ENCODE measurements at regions not wholly inside any gene's neighbourhood (a gene's known extent, or its start where the extent isn't known, plus 50 kb on each side); places are given as distances from the start of the nearest gene placed in this dataset.

GRCh38 chr19:28933039-28933438 is 279.9 kb downstream of the UQCRFS1 start (continued):
- TF ChIP-seq CTCF (IDR thresholded peaks at IDR 0.05) (no peak), NFE2L1 (CRISPR knock-in tag; IDR thresholded peaks at IDR 0.05) (no peak), ZBTB21 (CRISPR knock-in tag; IDR thresholded peaks at IDR 0.05; ENCODE audit: borderline replicate concordance) (no peak), TEAD4 (CRISPR knock-in tag; IDR thresholded peaks at IDR 0.05) (no peak), MLX (CRISPR knock-in tag; IDR thresholded peaks at IDR 0.05) (no peak)
- TF ChIP-seq, protein P1, sequence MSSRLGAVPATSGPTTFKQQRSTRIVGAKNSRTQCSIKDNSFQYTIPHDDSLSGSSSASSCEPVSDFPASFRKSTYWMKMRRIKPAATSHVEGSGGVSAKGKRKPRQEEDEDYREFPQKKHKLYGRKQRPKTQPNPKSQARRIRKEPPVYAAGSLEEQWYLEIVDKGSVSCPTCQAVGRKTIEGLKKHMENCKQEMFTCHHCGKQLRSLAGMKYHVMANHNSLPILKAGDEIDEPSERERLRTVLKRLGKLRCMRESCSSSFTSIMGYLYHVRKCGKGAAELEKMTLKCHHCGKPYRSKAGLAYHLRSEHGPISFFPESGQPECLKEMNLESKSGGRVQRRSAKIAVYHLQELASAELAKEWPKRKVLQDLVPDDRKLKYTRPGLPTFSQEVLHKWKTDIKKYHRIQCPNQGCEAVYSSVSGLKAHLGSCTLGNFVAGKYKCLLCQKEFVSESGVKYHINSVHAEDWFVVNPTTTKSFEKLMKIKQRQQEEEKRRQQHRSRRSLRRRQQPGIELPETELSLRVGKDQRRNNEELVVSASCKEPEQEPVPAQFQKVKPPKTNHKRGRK (CRISPR knock-in tag; IDR thresholded peaks at IDR 0.05; ENCODE audit: borderline replicate concordance), result no peak
- TF ChIP-seq, protein P2, sequence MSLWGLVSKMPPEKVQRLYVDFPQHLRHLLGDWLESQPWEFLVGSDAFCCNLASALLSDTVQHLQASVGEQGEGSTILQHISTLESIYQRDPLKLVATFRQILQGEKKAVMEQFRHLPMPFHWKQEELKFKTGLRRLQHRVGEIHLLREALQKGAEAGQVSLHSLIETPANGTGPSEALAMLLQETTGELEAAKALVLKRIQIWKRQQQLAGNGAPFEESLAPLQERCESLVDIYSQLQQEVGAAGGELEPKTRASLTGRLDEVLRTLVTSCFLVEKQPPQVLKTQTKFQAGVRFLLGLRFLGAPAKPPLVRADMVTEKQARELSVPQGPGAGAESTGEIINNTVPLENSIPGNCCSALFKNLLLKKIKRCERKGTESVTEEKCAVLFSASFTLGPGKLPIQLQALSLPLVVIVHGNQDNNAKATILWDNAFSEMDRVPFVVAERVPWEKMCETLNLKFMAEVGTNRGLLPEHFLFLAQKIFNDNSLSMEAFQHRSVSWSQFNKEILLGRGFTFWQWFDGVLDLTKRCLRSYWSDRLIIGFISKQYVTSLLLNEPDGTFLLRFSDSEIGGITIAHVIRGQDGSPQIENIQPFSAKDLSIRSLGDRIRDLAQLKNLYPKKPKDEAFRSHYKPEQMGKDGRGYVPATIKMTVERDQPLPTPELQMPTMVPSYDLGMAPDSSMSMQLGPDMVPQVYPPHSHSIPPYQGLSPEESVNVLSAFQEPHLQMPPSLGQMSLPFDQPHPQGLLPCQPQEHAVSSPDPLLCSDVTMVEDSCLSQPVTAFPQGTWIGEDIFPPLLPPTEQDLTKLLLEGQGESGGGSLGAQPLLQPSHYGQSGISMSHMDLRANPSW (CRISPR knock-in tag; conservative IDR thresholded peaks at IDR 0.05; ENCODE audit: low read depth), result no peak

- POLR2A ChIA-PET, result no interaction called here
- peaks cover 11% of the 10 kb centered on the region; the same call in 1 of the 2 replicates for H3K9me3 Mint-ChIP-seq
- TF ChIP-seq, protein P1 (CRISPR knock-in tag; IDR thresholded peaks at IDR 0.05; ENCODE audit: borderline replicate concordance), result no peak
- TF ChIP-seq TP53 (CRISPR knock-in tag; IDR thresholded peaks at IDR 0.05), result no peak
These were observed 280.5 kb downstream of the UQCRFS1 start for GRCh38 chr19:28932446-28932845.

GRCh38 chr19:28929006-28929405 is 283.9 kb downstream of the UQCRFS1 start:
- H3K27ac Mint-ChIP-seq, result no peak overlapping the region
- no peaks in the 10 kb centered on the region for H3K36me3 Mint-ChIP-seq
- H3K4me3 Mint-ChIP-seq, result no peak overlapping the region
- H3K9me3 Mint-ChIP-seq, result peaks cover 11% of the 10 kb centered on the region
- DNase-seq (ENCODE audit: low spot score), result no peak
- H3K4me1 Mint-ChIP-seq, result no peaks in the 10 kb centered on the region
- CTCF ChIA-PET, result no interaction called here
- H3K27me3 Mint-ChIP-seq (ENCODE audit: low read depth), result peaks cover 3% of the 10 kb centered on the region
- POLR2A ChIA-PET, result no interaction called here
- no peak for ATAC-seq
- TF ChIP-seq, protein P3, sequence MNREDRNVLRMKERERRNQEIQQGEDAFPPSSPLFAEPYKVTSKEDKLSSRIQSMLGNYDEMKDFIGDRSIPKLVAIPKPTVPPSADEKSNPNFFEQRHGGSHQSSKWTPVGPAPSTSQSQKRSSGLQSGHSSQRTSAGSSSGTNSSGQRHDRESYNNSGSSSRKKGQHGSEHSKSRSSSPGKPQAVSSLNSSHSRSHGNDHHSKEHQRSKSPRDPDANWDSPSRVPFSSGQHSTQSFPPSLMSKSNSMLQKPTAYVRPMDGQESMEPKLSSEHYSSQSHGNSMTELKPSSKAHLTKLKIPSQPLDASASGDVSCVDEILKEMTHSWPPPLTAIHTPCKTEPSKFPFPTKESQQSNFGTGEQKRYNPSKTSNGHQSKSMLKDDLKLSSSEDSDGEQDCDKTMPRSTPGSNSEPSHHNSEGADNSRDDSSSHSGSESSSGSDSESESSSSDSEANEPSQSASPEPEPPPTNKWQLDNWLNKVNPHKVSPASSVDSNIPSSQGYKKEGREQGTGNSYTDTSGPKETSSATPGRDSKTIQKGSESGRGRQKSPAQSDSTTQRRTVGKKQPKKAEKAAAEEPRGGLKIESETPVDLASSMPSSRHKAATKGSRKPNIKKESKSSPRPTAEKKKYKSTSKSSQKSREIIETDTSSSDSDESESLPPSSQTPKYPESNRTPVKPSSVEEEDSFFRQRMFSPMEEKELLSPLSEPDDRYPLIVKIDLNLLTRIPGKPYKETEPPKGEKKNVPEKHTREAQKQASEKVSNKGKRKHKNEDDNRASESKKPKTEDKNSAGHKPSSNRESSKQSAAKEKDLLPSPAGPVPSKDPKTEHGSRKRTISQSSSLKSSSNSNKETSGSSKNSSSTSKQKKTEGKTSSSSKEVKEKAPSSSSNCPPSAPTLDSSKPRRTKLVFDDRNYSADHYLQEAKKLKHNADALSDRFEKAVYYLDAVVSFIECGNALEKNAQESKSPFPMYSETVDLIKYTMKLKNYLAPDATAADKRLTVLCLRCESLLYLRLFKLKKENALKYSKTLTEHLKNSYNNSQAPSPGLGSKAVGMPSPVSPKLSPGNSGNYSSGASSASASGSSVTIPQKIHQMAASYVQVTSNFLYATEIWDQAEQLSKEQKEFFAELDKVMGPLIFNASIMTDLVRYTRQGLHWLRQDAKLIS (CRISPR knock-in tag; IDR thresholded peaks at IDR 0.05; ENCODE audit: borderline replicate concordance), result no peak
- TF ChIP-seq CTCF (IDR thresholded peaks at IDR 0.05) (no peak), NR3C1 (CRISPR knock-in tag; conservative IDR thresholded peaks at IDR 0.05; ENCODE audit: low read depth) (no peak), ZNF263 (CRISPR knock-in tag; IDR thresholded peaks at IDR 0.05; ENCODE audit: low read depth) (no peak), NFYB (CRISPR knock-in tag; conservative IDR thresholded peaks at IDR 0.05; ENCODE audit: low read depth) (no peak), TEAD1 (CRISPR knock-in tag; IDR thresholded peaks at IDR 0.05) (no peak)
- TF ChIP-seq, protein P4, sequence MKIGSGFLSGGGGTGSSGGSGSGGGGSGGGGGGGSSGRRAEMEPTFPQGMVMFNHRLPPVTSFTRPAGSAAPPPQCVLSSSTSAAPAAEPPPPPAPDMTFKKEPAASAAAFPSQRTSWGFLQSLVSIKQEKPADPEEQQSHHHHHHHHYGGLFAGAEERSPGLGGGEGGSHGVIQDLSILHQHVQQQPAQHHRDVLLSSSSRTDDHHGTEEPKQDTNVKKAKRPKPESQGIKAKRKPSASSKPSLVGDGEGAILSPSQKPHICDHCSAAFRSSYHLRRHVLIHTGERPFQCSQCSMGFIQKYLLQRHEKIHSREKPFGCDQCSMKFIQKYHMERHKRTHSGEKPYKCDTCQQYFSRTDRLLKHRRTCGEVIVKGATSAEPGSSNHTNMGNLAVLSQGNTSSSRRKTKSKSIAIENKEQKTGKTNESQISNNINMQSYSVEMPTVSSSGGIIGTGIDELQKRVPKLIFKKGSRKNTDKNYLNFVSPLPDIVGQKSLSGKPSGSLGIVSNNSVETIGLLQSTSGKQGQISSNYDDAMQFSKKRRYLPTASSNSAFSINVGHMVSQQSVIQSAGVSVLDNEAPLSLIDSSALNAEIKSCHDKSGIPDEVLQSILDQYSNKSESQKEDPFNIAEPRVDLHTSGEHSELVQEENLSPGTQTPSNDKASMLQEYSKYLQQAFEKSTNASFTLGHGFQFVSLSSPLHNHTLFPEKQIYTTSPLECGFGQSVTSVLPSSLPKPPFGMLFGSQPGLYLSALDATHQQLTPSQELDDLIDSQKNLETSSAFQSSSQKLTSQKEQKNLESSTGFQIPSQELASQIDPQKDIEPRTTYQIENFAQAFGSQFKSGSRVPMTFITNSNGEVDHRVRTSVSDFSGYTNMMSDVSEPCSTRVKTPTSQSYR (CRISPR knock-in tag; IDR thresholded peaks at IDR 0.05), result no peak

More at GRCh38 chr19:28932446-28932845, 280.5 kb downstream of the UQCRFS1 start:
- peaks cover 3% of the 10 kb centered on the region for H3K27me3 Mint-ChIP-seq (ENCODE audit: low read depth)
- H3K4me1 Mint-ChIP-seq, result no peaks in the 10 kb centered on the region
- DNase-seq (ENCODE audit: low spot score) (no peak), ATAC-seq (no peak)
- no peak overlapping the region for H3K4me3 Mint-ChIP-seq
- no peak overlapping the region for H3K27ac Mint-ChIP-seq
- H3K36me3 Mint-ChIP-seq, result no peaks in the 10 kb centered on the region
- CTCF ChIA-PET, result interaction anchor here (0.6 to 1.0 kb wide), 2 partner anchors 12 to 21 kb away, joined by 3 read pairs; no protein-coding TSS in a partner anchor

Measured in WTC11 (cell line).